MG63 (cell line): ENCODE measurements at regions not wholly inside any gene's neighbourhood (a gene's known extent, or its start where the extent isn't known, plus 50 kb on each side); places are given as distances from the start of the nearest gene placed in this dataset.
"Not testable (repeated sequence)": the region's sequence is repeated elsewhere in the genome, so short reads cannot be mapped to it uniquely, and the experiment has no call there.

ENCODE experiments used
- DNase-seq: peaks from one replicate; pipeline ENCODE4 v3.0.0-alpha.2; 2020
- H3K27me3 ChIP-seq: fragments of 250-450 bp; sonication (Bioruptor Pico); 2 replicates; pipeline ENCODE4 v1.5.1; 2020; ENCODE audit warnings: mild to moderate bottlenecking, moderate library complexity
- H3K36me3 ChIP-seq: fragments of 250-450 bp; sonication (Bioruptor Pico); 2 replicates; pipeline ENCODE4 v1.5.1; 2020; ENCODE audit warnings: mild to moderate bottlenecking, moderate library complexity
- H3K4me3 ChIP-seq: fragments of 250-450 bp; sonication (Bioruptor Pico); 2 replicates; pipeline ENCODE4 v1.5.1; 2020; ENCODE audit warnings: mild to moderate bottlenecking, moderate library complexity
- H3K9me3 ChIP-seq: fragments of 250-450 bp; sonication (Bioruptor Pico); 2 replicates; pipeline ENCODE4 v1.5.1; 2020; ENCODE audit warnings: mild to moderate bottlenecking, moderate library complexity

DNA sequence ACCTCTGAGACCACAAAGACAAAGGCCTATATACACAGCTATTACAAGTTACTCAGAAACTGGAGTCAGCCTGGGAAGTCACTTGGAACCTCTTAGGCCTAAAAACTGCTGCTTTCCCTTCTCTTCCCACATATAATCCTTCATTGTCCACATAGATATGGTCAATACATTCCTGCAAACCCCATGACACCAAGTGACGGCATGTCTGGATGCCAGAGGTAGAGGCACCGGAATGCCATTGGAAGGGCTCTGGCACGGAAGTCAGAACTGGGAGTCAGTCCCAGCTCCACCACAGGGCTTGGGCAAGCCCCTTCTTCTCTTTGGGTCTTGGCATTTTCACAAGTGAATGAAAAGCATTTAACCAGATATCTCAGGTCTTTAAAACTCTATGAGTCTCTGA is 204.7 kb downstream of the MATN1 start:
- Histone ChIP-seq H3K36me3 (no peaks in the 10 kb centered on the region), H3K4me3 (no peak overlapping the region), H3K27me3 (no peaks in the 10 kb centered on the region), H3K9me3 (no peaks in the 10 kb centered on the region)
- DNase-seq = no peak

DNA sequence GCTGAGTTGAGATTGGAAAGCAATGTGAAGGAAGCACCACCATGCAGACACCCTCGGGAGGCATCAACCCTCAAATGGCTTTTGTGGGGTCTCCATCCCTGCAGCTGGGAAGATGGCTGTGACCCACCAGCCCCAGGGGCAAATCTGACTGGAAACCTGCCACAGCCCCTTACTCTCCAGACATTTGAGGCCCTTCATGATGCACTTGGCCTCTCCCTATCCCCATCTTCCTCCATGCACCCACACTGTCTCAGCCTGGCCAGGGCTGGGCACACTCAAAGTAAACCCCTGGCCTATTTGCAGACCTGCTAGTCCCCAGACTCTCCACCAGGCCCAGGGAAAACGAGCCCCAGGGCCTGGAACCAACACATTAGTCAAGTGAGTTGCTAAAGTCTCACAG is 205.2 kb downstream of the MATN1 start:
- no peak overlapping the region for H3K4me3 ChIP-seq
- no peaks in the 10 kb centered on the region for H3K9me3 ChIP-seq
- no peaks in the 10 kb centered on the region for H3K27me3 ChIP-seq
- no peaks in the 10 kb centered on the region for H3K36me3 ChIP-seq
- DNase-seq = no peak

DNA sequence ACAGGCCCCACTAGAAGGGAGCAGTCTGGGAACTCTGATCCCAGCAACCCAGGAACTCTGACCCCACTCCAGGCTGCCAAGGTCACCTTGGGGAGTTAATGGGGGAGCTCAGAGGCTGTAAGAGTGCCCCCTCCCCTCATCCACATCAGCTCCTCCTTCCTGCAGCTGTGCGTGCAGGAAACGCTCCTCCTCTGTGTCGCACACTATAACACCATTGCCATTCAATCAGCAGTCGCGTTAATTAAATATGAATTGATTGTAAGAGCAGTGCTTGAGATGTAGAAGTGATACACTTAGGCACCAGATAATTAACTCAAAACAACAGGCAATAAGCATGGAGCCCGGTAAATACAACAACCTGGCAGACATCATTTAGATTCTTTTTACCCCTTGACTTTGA is 205.7 kb downstream of the MATN1 start:
- not testable (repeated sequence) for H3K9me3 ChIP-seq, DNase-seq, H3K4me3 ChIP-seq, H3K36me3 ChIP-seq, H3K27me3 ChIP-seq

DNA sequence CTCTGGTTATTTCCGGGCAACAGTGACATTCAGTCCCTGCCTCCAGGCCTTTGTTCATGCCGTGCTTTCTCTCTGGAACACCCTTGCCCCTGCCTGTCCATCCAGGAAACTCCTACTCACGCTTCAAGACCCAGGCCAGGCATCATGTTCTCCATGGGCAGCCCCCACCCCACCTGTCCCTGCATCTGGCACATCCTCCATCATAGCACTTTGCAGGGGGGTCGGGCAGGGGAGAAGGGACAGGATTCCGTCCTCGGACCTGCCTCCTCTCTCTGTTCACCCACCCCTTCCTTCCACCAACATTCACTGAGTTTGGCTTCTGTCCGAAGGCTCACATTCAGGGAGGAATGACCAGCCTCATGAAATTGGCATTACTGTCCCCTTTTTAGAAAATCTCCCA is 206.1 kb downstream of the MATN1 start:
- H3K9me3 ChIP-seq, DNase-seq, H3K4me3 ChIP-seq, H3K27me3 ChIP-seq, H3K36me3 ChIP-seq: not testable (repeated sequence)

DNA sequence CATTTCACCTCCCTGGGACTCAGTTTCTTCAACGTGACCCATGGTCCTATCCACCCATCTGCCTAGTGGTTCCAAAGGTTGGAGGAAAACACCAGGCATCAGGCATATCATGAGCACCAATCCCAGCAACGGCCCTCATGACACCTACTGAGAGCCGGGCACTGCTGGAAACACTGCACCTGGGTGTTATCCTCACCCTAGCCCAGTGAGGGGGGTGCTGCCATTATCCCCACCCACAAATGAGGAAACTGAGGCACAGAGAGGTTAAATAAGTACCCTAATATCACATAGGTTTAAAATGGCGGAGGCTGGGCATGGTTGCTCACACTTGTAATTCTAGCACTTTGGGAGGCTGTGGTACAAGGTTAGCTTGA is 206.9 kb downstream of the MATN1 start:
- Histone ChIP-seq H3K9me3 (no peaks in the 10 kb centered on the region), H3K27me3 (no peaks in the 10 kb centered on the region), H3K4me3 (no peak overlapping the region), H3K36me3 (no peaks in the 10 kb centered on the region)
- DNase-seq = no peak

DNA sequence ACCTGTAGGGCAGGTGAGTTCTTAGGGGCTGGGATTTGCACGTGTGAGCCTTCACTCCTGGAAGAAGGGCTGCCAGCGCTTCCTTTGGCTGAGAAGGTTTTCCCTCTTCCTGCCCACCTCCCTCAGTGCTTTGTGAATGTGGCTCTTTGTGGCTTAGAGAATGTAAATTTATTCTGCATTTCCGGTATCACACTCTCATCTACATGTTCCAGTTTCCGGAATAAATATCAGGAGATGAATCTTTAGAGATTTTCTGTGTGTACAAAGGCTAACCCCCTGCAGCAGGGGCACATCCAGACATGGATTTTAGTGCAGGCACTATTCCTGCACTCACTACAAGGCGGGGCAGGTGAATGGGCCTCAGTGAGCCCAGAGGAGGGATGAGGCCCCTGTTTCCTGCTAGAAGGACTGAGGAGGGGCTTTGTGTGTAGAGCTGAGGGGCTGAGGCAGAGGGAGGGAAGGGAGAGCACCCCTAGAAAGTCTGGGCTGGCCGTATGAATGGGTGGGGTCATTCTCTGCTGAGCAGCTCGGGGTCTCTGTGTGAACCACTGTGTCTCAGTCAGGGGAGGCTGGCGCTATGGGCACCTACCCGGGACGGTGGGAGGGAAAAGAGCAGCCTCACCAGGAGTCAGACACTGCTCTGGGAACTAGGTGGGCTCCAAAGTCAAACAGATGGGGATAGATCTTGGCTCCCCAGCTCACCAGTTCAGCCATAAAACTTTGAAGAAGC is 207.5 kb downstream of the MATN1 start:
- Histone ChIP-seq H3K36me3 (no peaks in the 10 kb centered on the region), H3K27me3 (no peaks in the 10 kb centered on the region), H3K9me3 (0 out of 2 replicates have a peak, but pooled peaks cover 1% of the 10 kb centered on the region), H3K4me3 (no peak overlapping the region)
- DNase-seq = no peak

DNA sequence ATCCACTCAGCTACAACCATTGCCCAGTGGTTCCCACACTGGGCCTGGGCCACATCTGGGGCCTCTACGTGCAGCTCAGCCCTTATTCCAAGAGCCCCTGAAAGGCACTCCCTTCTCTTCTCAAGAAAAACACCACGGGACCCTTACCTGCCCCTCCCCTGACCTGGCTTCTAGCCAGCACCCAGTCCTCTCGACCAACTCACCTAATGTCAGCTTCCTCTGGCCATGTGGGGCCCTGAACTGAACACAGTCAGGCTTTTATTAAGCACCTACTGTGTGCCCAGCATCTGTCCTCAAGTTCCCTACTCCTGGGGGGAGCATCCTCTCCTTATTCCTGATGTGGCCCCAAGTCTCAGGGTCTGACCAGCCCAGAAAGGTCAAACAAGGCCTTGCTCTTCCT is 208.4 kb downstream of the MATN1 start:
- 0 out of 2 replicates have a peak, but pooled peaks cover 3% of the 10 kb centered on the region for H3K9me3 ChIP-seq
- no peak for DNase-seq
- H3K4me3 ChIP-seq = no peak overlapping the region
- H3K27me3 ChIP-seq = no peaks in the 10 kb centered on the region
- H3K36me3 ChIP-seq = no peaks in the 10 kb centered on the region

DNA sequence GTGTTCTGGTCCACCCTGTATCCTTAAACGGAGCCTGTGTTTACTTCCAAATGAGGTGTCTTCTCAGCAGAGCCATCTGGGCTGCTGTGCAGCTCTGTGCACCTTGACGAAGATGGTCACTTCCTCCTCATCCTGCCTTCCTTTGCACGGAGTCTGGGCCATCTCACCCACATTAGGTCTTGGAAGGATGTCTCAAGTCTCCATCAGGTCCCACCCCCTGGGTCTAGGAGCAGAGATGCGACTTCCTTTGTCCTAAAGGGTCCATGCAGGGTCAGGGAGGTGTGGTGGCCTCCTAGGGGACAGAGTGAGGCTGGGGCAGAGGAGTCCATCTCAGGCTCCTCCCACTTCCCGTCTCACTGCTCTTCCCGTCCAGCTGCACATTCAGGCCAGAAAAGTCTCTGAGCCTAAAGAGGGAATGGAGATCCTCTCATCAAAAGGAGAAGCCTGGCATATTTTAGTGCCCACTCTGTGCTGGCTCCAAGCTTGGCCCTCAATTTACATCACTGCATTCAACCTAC is 209.2 kb downstream of the MATN1 start:
- H3K4me3 ChIP-seq = no peak overlapping the region
- no peaks in the 10 kb centered on the region for H3K27me3 ChIP-seq
- H3K9me3 ChIP-seq = 0 out of 2 replicates have a peak, but pooled peaks cover 3% of the 10 kb centered on the region
- H3K36me3 ChIP-seq = no peaks in the 10 kb centered on the region
- no peak for DNase-seq

DNA sequence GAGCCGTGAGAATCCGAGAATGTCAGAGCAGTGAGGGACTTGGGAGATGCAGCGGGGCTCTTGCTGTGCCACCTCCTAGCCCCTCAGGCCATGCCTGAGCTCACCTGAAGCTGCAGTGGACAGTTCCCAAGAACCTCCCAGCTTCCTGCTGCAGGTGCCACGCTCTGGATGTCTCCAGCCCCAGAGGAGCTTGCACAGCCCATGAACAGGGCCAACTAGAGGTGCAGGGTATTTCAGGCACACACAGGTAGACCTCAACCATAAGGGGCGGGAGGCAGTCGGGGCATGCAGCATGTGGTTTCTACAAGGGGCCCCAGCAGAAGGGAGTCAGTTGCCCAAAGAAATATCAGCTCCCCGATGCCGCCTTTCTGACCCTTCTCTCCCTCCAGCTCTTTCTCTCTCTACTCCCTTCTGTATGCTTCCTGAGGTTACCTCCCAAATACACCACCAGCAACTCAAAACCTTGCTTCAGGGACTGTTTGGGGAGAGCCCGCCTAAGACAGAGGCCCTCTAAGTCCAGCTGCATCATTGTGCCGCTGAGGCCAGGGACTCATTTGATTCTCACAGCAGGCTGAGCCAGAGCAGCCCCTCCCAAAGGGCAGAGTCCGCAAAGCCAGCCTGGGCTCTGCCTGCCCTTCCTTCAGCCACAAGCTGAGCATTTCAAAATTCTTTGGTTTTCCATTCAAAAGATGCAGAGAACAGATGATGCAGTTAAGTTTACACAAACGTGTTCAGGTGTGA is 209.8 kb downstream of the MATN1 start:
- Histone ChIP-seq H3K4me3 (no peak overlapping the region), H3K27me3 (no peaks in the 10 kb centered on the region), H3K9me3 (0 out of 2 replicates have a peak, but pooled peaks cover 3% of the 10 kb centered on the region), H3K36me3 (no peaks in the 10 kb centered on the region)
- no peak for DNase-seq

DNA sequence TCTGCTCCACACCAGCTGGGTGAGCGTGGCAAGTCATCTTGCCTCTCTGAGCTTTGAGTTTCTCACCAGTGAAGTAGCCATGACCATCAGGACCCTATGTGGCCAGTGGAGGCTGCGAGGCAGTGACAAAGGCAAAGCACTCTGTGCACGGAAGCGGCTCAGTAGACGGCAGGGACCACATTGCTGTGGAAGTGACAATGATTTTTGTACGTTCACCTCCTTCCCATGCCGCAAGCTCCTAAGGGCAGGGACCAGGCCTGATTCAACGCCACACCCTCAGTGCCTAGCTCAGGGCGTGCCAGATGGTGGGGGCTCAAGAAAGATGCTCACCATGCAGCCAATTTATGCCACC is 210.5 kb downstream of the MATN1 start:
- DNase-seq = no peak
- no peaks in the 10 kb centered on the region for H3K27me3 ChIP-seq
- no peak overlapping the region for H3K4me3 ChIP-seq
- H3K36me3 ChIP-seq = no peaks in the 10 kb centered on the region
- 0 out of 2 replicates have a peak, but pooled peaks cover 3% of the 10 kb centered on the region for H3K9me3 ChIP-seq

DNA sequence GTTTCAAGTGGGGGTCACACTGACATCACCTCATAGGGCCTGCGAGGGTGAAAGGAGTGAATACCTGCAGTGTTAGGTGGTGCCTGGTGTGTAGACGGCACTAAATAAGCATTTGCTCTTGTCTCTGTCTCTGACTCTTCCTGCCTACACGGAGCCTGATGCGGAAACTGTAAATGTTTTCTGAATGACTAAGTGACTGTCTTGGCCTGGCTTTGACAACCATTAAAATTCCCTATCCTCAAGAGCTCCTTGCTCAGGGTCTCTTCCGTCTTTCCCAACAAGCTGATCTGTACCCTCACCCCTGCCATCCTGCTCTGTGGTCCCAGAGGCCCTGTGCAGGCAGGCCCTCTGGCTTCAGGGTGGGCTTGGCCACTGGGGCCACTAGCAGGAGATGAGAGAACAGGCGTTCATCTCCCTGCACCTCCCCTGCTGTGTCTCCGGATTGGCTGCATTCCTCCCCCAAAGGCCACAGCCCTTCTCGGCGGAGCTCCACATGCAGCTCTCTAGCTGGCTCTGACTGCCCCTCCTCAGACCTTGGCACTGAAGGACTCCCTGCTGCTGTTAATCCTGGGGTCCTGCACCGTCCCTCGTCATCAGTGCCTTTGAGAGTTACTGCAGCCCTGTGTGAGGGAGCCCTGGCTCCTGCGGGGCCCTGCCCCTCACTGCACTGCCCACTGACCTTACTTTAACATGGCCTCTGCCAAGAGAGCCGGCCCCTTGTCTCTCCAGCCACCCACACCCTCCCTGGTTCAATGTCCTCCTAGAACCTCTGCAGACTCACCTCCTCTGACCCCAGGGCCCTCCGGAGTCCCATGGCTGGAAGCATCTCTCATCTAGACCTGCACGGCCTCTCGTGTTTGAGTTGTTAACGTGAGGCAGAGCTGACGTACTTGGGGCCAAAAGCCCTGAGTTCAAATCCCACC is 211.1 kb downstream of the MATN1 start:
- Histone ChIP-seq H3K36me3 (no peaks in the 10 kb centered on the region), H3K27me3 (no peaks in the 10 kb centered on the region), H3K4me3 (no peak overlapping the region), H3K9me3 (0 out of 2 replicates have a peak, but pooled peaks cover 3% of the 10 kb centered on the region)
- peak; percentile 92 for DNase-seq

DNA sequence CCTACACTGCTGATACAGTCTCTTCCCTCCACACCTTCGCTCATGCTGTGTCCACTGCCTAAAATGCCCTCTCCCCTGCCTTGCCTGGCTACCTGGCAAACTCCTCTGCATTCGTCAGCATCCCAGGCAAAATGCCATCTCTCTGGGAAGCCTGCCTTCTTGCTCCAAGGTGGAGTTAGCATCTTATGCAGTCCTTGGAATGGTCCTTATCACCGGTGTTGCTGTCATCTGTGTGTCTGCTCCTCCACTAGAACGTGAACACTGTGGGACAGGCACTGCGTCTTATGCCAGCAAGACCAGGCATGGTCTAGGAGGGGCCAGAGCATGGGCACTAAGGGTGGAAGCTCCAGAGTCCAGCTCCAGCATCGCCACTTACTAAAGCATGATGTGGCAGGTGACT is 211.8 kb downstream of the MATN1 start:
- Histone ChIP-seq H3K9me3 (0 out of 2 replicates have a peak, but pooled peaks cover 3% of the 10 kb centered on the region), H3K27me3 (no peaks in the 10 kb centered on the region)
- DNase-seq = peak; percentile 70

DNA sequence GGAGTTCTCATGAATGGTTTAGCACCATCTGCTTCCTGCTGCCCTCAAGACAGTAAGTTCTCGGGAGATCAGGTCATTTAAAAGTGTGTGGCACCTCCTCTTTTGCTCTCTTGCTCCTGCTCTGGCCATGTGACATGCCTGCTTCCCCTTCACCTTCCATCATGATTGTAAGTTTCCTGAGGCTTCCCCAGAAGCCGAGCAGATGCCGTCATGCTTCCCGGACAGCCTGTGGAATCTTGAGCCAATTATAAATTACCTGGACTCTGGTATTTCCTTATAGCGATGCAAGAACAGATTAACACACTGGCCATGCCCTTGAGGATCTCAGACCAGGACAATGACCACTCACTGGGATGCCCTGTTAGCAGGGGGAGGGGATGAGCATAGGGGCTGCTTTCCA is 212.3 kb downstream of the MATN1 start:
- Histone ChIP-seq H3K9me3 (0 out of 2 replicates have a peak, but pooled peaks cover 3% of the 10 kb centered on the region), H3K4me3 (no peak overlapping the region), H3K36me3 (no peaks in the 10 kb centered on the region), H3K27me3 (no peaks in the 10 kb centered on the region)
- DNase-seq = no peak

More for the DNA sequence above, 211.8 kb downstream of the MATN1 start:
- Histone ChIP-seq H3K4me3 (no peak overlapping the region), H3K36me3 (no peaks in the 10 kb centered on the region)

DNA sequence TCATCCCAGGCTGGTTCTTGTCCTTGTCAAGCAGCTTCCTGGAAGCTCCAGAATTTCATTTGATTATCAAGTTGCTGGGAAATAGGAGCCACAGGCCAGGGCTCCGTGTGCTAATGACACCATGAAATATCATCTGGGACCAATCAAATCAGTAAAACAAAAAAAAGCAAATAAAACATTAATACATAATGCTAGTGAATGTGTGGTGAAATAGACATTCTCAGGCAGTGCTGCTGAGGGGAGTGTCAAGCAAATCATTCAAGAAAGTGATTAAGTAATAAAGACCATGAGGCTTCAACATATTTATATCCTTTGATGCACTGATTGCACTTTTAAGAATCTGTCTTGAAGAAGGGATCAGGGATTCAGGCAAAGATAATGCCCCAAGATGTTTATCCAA is 213.7 kb downstream of the MATN1 start:
- Histone ChIP-seq H3K4me3 (no peak overlapping the region), H3K9me3 (0 out of 2 replicates have a peak, but pooled peaks cover 3% of the 10 kb centered on the region), H3K36me3 (no peaks in the 10 kb centered on the region), H3K27me3 (no peaks in the 10 kb centered on the region)
- DNase-seq = no peak

DNA sequence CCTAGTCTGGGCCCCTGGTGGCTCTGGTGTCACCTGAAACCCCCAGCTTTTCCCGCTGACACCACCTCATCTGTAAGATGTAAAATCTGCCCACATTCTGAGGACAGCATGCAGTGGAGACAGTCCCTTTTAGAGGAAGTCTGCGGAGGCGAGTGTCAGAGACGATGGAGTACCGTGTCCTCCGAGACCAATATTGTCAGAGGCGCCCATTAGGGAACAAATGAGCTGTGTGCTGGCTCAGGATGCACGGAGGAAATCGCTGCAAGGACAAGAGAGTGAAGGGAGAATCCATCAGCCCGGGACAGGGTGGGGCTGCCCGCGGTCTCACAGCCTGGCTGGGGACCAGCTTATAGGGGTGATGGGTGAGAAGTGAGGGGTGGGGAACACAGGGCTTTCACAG is 214.8 kb downstream of the MATN1 start:
- Histone ChIP-seq H3K4me3 (no peak overlapping the region), H3K27me3 (no peaks in the 10 kb centered on the region), H3K9me3 (0 out of 2 replicates have a peak, but pooled peaks cover 3% of the 10 kb centered on the region), H3K36me3 (no peaks in the 10 kb centered on the region)
- DNase-seq = no peak

DNA sequence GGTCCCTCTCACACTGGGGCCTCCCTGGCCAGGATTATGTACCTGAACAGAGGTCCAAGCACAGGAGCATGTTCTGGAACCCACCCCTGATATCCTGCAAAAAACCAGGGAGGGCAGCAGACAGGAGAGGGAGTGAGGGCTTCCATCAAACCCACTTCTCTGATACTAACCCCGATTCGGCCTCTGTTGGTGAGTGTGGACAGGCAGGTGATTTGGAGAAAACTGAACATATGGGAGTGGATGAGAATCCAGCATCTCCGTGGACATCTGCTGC is 215.3 kb downstream of the MATN1 start:
- DNase-seq = no peak
- Histone ChIP-seq H3K4me3 (no peak overlapping the region), H3K36me3 (no peaks in the 10 kb centered on the region), H3K9me3 (0 out of 2 replicates have a peak, but pooled peaks cover 3% of the 10 kb centered on the region), H3K27me3 (no peaks in the 10 kb centered on the region)
